Stomach smooth muscle (tissue), 2 donors: ENCODE measurements at regions not wholly inside any gene's neighbourhood (a gene's known extent, or its start where the extent isn't known, plus 50 kb on each side); places are given as distances from the start of the nearest gene placed in this dataset.
"Not testable (repeated sequence)": the region's sequence is repeated elsewhere in the genome, so short reads cannot be mapped to it uniquely, and the experiment has no call there.

ENCODE experiments used
- H3K27ac ChIP-seq: one replicate; pipeline ENCODE4 v1.7.0; 2013; ENCODE audit warnings: mild to moderate bottlenecking, low read length, inconsistent platforms
- H3K27me3 ChIP-seq, 2 donors: one replicate each; pipeline ENCODE4 v1.7.0; 2013; ENCODE audit warnings: low read length in 2 of 2; ENCODE audit not compliant: insufficient read depth in 2 of 2, control insufficient read depth in 1 of 2
- H3K36me3 ChIP-seq, 2 donors: one replicate each; pipeline ENCODE4 v1.7.0; 2013; ENCODE audit warnings: low read length in 2 of 2; ENCODE audit not compliant: control insufficient read depth in 2 of 2, insufficient read depth in 2 of 2
- H3K4me1 ChIP-seq: one replicate; pipeline ENCODE4 v1.7.0; 2013; ENCODE audit warnings: low read length; ENCODE audit not compliant: control insufficient read depth, insufficient read depth
- H3K4me3 ChIP-seq, 2 donors: one replicate each; pipeline ENCODE4 v1.7.0; 2013; ENCODE audit warnings: low read length in 2 of 2
- H3K9ac ChIP-seq, 2 donors: one replicate each; pipeline ENCODE4 v1.7.0; 2013; ENCODE audit warnings: low read length in 2 of 2, mild to moderate bottlenecking in 1 of 2
- H3K9me3 ChIP-seq, 2 donors: one replicate each; pipeline ENCODE4 v1.7.0; 2013; ENCODE audit warnings: low read length in 2 of 2; ENCODE audit not compliant: control insufficient read depth in 2 of 2
- donor health status: healthy.
- donor health status: Pancreatic carcinoma.

GRCh38 chr4:189834616-189835015, 106.1 kb upstream of the FRG1 start:
- Histone ChIP-seq H3K9me3 (no peaks in the 10 kb centered on the region), H3K27me3 (no peaks in the 10 kb centered on the region), H3K4me3 (no peak overlapping the region), H3K36me3 (no peaks in the 10 kb centered on the region), H3K27ac (no peak overlapping the region), H3K4me1 (no peaks in the 10 kb centered on the region), H3K9ac (no peak overlapping the region)

GRCh38 chr4:189835505-189835904, 105.2 kb upstream of the FRG1 start:
- no peaks in the 10 kb centered on the region for H3K36me3 ChIP-seq
- no peak overlapping the region for H3K27ac ChIP-seq
- no peaks in the 10 kb centered on the region for H3K9me3 ChIP-seq
- H3K9ac ChIP-seq: no peak overlapping the region
- no peaks in the 10 kb centered on the region for H3K27me3 ChIP-seq
- H3K4me3 ChIP-seq: no peak overlapping the region
- H3K4me1 ChIP-seq: no peaks in the 10 kb centered on the region

- Histone ChIP-seq H3K27ac (no peak overlapping the region), H3K9ac (no peak overlapping the region), H3K9me3 (no peaks in the 10 kb centered on the region), H3K4me3 (no peak overlapping the region), H3K36me3 (no peaks in the 10 kb centered on the region), H3K4me1 (no peaks in the 10 kb centered on the region), H3K27me3 (no peaks in the 10 kb centered on the region)
Measured at GRCh38 chr4:189837471-189837870, 103.2 kb upstream of the FRG1 start.

- Histone ChIP-seq H3K27ac (no peak overlapping the region), H3K4me1 (no peaks in the 10 kb centered on the region), H3K9ac (no peak overlapping the region), H3K36me3 (no peaks in the 10 kb centered on the region), H3K9me3 (no peaks in the 10 kb centered on the region), H3K27me3 (no peaks in the 10 kb centered on the region), H3K4me3 (no peak overlapping the region)
Measured at GRCh38 chr4:189838821-189839497, 101.7 kb upstream of the FRG1 start.

GRCh38 chr4:189840356-189840755, 100.3 kb upstream of the FRG1 start:
- no peak overlapping the region for H3K4me3 ChIP-seq
- H3K27me3 ChIP-seq: no peaks in the 10 kb centered on the region
- H3K9me3 ChIP-seq: no peaks in the 10 kb centered on the region
- no peaks in the 10 kb centered on the region for H3K36me3 ChIP-seq
- H3K9ac ChIP-seq: no peak overlapping the region
- H3K27ac ChIP-seq: no peak overlapping the region
- H3K4me1 ChIP-seq: no peaks in the 10 kb centered on the region

- Histone ChIP-seq H3K9ac (no peak overlapping the region), H3K36me3 (no peaks in the 10 kb centered on the region), H3K27me3 (no peaks in the 10 kb centered on the region), H3K27ac (no peak overlapping the region), H3K4me1 (no peaks in the 10 kb centered on the region), H3K4me3 (no peak overlapping the region), H3K9me3 (no peaks in the 10 kb centered on the region)
Measured at GRCh38 chr4:189843413-189844009, 97.2 kb upstream of the FRG1 start.

GRCh38 chr4:189845145-189845846, 95.4 kb upstream of the FRG1 start:
- Histone ChIP-seq H3K4me1 (no peaks in the 10 kb centered on the region), H3K4me3 (no peak overlapping the region), H3K27ac (no peak overlapping the region), H3K27me3 (no peaks in the 10 kb centered on the region), H3K36me3 (no peaks in the 10 kb centered on the region), H3K9ac (no peak overlapping the region), H3K9me3 (no peaks in the 10 kb centered on the region)

GRCh38 chr4:189846094-189846493, 94.6 kb upstream of the FRG1 start:
- not testable (repeated sequence) for H3K4me1 ChIP-seq, H3K9me3 ChIP-seq, H3K36me3 ChIP-seq, H3K4me3 ChIP-seq, H3K27me3 ChIP-seq, H3K27ac ChIP-seq, H3K9ac ChIP-seq

GRCh38 chr4:189846608-189847007, 94.1 kb upstream of the FRG1 start:
- H3K27ac ChIP-seq, H3K27me3 ChIP-seq, H3K4me1 ChIP-seq, H3K36me3 ChIP-seq, H3K4me3 ChIP-seq, H3K9me3 ChIP-seq, H3K9ac ChIP-seq: not testable (repeated sequence)

GRCh38 chr4:189848672-189849071, 92.0 kb upstream of the FRG1 start:
- H3K9me3 ChIP-seq, H3K36me3 ChIP-seq, H3K27me3 ChIP-seq, H3K4me3 ChIP-seq, H3K9ac ChIP-seq, H3K27ac ChIP-seq, H3K4me1 ChIP-seq: not testable (repeated sequence)

GRCh38 chr4:189850239-189850856, 90.3 kb upstream of the FRG1 start:
- no peaks in the 10 kb centered on the region for H3K27me3 ChIP-seq

More at GRCh38 chr4:189850239-189850856, 90.3 kb upstream of the FRG1 start:
- H3K4me1 ChIP-seq: no peaks in the 10 kb centered on the region
- no peaks in the 10 kb centered on the region for H3K36me3 ChIP-seq
- no peak overlapping the region for H3K27ac ChIP-seq
- H3K9ac ChIP-seq: no peak overlapping the region
- no peak overlapping the region for H3K4me3 ChIP-seq
- H3K9me3 ChIP-seq: no peaks in the 10 kb centered on the region
